ENCODE measurements at regions not wholly inside any gene's neighbourhood (a gene's known extent, or its start where the extent isn't known, plus 50 kb on each side); places are given as distances from the start of the nearest gene placed in this dataset.
A peak's percentile ranks its signal among the peaks of the same experiment; 100 is the strongest.

DNA sequence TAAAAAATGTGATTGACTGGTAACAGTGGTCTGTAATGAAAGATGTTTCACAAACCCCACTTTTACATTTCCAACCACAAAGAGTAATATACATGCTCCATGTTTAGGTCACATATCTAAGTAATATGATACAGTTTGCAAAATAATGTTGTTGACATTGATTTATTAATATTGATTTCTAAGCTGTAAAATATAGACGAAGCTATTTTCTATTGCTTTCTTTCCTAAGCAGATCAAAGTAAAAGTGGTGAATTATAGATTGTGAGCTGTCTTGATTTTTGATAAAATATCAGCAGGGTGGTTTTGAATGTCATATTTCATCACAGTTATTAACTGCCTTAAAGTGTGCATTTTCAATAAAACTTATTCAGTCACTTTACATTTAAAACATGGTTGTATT, 2292.8 kb downstream of the PCDH9 start:
- CTCF ChIA-PET = interaction anchor here (0.9 kb wide), 1 partner anchor 12 kb away, joined by 3 read pairs; no protein-coding TSS in a partner anchor
- no peak for DNase-seq (ENCODE audit: extremely low spot score)
- POLR2A ChIA-PET = no interaction called here
- TF ChIP-seq, protein P1, sequence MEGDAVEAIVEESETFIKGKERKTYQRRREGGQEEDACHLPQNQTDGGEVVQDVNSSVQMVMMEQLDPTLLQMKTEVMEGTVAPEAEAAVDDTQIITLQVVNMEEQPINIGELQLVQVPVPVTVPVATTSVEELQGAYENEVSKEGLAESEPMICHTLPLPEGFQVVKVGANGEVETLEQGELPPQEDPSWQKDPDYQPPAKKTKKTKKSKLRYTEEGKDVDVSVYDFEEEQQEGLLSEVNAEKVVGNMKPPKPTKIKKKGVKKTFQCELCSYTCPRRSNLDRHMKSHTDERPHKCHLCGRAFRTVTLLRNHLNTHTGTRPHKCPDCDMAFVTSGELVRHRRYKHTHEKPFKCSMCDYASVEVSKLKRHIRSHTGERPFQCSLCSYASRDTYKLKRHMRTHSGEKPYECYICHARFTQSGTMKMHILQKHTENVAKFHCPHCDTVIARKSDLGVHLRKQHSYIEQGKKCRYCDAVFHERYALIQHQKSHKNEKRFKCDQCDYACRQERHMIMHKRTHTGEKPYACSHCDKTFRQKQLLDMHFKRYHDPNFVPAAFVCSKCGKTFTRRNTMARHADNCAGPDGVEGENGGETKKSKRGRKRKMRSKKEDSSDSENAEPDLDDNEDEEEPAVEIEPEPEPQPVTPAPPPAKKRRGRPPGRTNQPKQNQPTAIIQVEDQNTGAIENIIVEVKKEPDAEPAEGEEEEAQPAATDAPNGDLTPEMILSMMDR (IDR thresholded peaks at IDR 0.05; ENCODE audit: control extremely low read depth, extremely low read depth, low read depth, missing control alignments) = no peak

- TF ChIP-seq, protein P1 (IDR thresholded peaks at IDR 0.05; ENCODE audit: control extremely low read depth, extremely low read depth, low read depth, missing control alignments) = no peak
- ChIA-PET POLR2A (no interaction called here), CTCF (no interaction called here)
- DNase-seq (ENCODE audit: extremely low spot score) = no peak
Measured at GRCh38 chr13:64936879-64937278, 2293.3 kb downstream of the PCDH9 start.

DNA sequence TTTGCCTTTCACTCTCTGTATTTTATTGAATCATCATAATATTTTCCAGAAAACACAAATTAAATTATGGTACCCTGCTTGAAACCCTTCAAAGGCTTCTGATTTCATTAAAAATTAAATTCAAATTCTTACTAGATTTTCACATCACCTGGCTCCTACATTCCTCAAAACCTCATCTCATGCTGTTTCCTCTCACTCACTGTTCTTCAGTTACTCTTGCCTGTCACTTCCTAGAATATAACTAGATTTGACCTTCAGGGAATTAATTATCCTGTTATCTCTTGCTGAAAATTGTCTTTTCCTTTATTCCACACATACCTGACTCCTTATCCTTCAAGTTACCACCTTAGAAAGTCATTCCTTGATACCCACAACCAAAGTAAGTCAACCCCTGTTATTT, 2294.7 kb downstream of the PCDH9 start:
- CTCF ChIA-PET = no interaction called here
- POLR2A ChIA-PET = no interaction called here
- DNase-seq (ENCODE audit: extremely low spot score) = no peak
- TF ChIP-seq, protein P1 (IDR thresholded peaks at IDR 0.05; ENCODE audit: control extremely low read depth, extremely low read depth, low read depth, missing control alignments) = no peak

DNA sequence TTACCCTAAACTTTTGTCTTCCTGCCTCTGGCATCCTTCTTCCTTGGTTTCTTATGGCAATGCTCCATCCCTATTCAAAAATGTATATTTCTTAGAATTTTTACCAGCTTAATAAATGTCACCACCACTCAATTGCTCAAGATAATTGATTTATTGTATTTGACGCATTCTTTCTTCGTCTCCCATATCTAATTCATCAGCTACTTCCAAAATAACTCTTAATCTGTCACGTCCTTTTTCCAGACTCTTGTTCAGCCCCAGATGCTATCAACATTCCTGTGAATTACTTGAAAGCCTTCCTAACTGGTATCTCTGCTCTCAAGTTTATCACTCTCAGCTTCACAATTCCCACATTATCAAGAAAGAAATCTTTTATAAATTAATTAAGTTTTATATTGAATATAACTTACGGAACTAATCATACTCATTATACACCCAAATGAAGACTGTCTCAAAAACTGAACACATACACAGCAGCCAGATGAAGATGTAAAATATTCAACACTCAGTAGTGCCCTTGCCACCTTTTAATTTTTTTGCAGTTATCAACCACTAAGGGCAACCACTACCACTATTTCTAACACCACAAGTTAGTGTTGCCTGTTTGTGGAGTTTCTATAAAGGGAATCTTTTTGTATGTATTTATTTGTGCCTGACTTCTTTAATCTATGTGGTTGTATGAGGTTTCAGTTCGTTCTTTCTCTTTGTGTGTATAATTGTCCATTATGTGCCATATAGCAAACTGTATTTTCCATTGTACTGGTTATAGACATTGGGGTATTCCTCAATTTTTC, 2295.4 kb downstream of the PCDH9 start:
- no peak for DNase-seq (ENCODE audit: extremely low spot score)
- ChIA-PET CTCF (no interaction called here), POLR2A (no interaction called here)
- TF ChIP-seq, protein P1 (IDR thresholded peaks at IDR 0.05; ENCODE audit: control extremely low read depth, extremely low read depth, low read depth, missing control alignments) = no peak

DNA sequence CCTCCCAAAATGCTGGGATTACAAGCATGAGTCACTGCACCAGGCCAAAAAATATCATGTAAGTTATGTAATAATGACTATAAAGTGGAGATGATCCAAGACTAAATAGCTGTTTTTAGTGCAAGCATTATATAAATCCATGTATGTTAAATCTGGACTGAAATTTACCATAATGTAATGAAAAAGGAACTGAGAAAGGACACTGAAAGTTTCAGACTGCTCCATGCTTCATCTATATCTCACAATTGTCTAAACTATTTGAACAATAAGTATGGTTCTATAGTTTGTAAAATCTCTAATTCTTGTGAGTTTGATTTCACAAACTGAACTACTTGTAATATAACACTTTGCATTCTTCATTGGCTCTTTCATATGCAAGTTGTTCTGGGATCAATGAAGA, 2299.5 kb downstream of the PCDH9 start:
- CTCF ChIA-PET = no interaction called here
- POLR2A ChIA-PET = no interaction called here
- TF ChIP-seq, protein P1 (IDR thresholded peaks at IDR 0.05; ENCODE audit: control extremely low read depth, extremely low read depth, low read depth, missing control alignments) = no peak
- DNase-seq (ENCODE audit: extremely low spot score) = no peak

DNA sequence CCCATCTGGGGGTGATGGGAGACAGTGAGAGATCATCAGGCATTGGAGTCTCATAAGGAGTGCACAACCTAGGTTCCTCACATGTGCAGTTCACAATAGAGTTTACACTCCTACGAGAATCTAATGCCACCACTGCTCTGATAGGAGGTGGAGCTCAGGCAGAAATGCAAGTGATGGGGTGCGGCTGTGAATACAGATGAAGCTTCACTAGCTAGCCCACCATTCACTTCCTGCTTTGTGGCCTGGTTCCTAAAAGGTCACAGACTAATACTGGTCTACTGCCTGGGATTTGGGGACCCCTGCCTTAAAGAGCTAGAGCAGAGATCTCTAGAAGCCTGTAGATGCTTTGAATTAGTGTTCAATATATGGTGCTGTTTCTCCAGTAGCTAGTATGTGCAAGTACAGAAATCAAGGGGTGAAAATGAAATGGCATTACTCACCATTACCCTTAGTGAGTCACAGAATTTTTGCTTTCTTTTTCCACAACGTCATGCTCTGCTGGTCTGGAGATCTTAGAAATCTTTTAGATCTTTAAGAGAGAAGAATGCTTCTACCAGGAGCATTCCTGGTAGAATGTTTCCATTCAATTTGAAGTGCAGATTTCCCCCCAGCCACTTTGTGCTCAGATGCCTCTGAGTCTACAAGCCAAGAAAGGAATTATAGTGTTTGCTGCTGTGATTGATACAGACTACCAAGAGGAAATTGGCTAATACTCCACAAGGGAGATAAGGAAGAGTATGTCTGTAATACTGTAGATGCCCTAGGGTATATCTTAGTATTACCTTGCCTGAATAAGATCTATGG, 2301.2 kb downstream of the PCDH9 start:
- peak; percentile 12 for DNase-seq (ENCODE audit: extremely low spot score)
- ChIA-PET CTCF (no interaction called here), POLR2A (no interaction called here)
- TF ChIP-seq, protein P1 (IDR thresholded peaks at IDR 0.05; ENCODE audit: control extremely low read depth, extremely low read depth, low read depth, missing control alignments) = no peak
